Prostate gland (tissue), 2 donors: ENCODE measurements at regions not wholly inside any gene's neighbourhood (a gene's known extent, or its start where the extent isn't known, plus 50 kb on each side); places are given as distances from the start of the nearest gene placed in this dataset.

Experiments
- DNase-seq: peaks from one replicate; pipeline ENCODE4 v3.0.0-alpha.2; 2019; ENCODE audit warnings: low spot score
- H3K27ac ChIP-seq, 2 donors: fragments of 200-600 bp; sonication (generic); 2 replicates each; pipeline ENCODE4 v1.5.1; 2017 to 2019
- H3K27me3 ChIP-seq: fragments of 200-600 bp; sonication (generic); replicated peaks from 2 replicates; pipeline ENCODE4 v1.5.1; 2019; ENCODE audit not compliant: insufficient read depth
- H3K36me3 ChIP-seq, 2 donors: fragments of 200-600 bp; sonication (generic); 1 replicate in 1 of 2; 2 replicates in 1 of 2; pipeline versions ENCODE4 v1.5.1 to v1.8.1; 2017 to 2019
- H3K4me1 ChIP-seq: fragments of 200-600 bp; sonication (generic); replicated peaks from 2 replicates; pipeline ENCODE4 v1.5.1; 2019
- H3K4me3 ChIP-seq, 2 donors: fragments of 200-600 bp; sonication (generic); 2 replicates each; pipeline ENCODE4 v1.5.1; 2017 to 2019
- H3K9me3 ChIP-seq: fragments of 200-600 bp; sonication (generic); 2 replicates; pipeline ENCODE4 v1.5.1; 2017
- CTCF ChIP-seq, 4 experiments: fragments of 200-600 bp in 2 of 4; fragments of 450-650 bp in 2 of 4; sonication (generic) in 2 of 4; IDR thresholded peaks; 1 replicate in 3 of 4; 2 replicates in 1 of 4; pipeline ENCODE4 v1.5.1; 2016 to 2019; ENCODE audit warnings: antibody characterized with exemption in 4 of 4, mild to moderate bottlenecking in 2 of 4, moderate library complexity in 2 of 4
- POLR2A ChIP-seq: fragments of 450-650 bp; IDR thresholded peaks from one replicate; pipeline ENCODE4 v1.6.1; 2016; ENCODE audit warnings: antibody characterized with exemption, mild to moderate bottlenecking
- POLR2AphosphoS5 ChIP-seq: sonication (generic); formaldehyde crosslinking; IDR thresholded peaks from one replicate; pipeline ENCODE4 v1.6.1; 2017; ENCODE audit warnings: antibody characterized with exemption
- WGBS: methylation state at CpG from one replicate; pipeline ENCODE4 v1.1.5; 2018; 5-methylcytosine and 5-hydroxymethylcytosine counted together
- intact Hi-C: fragments of 100-400 bp; cut with DNase I; formaldehyde crosslinking; loops from one replicate; pipeline ENCODE4 v1.14.2; 2022

DNA sequence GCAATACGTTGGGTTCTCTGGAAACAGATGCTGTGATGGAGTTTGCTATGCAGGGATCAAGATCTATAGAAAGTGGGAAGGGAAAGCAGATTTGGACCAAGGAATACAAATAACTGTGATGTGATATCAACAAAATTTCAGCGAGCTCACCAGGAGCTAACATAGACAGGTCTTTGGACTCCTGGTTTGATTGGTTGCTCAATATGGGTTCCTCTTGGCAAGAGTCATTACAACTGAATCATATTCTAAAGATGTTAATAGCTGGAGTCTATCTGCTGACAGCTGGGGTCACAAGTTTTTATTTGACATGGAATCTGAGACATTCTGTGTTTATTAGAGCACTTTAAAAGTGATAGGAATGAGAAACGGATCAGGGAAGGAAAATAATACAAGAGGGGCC, 637.6 kb upstream of the GNPDA2 start:
- WGBS: 63% methylated on average over 3 of the region's 3 CpGs
- no peak overlapping the region for H3K27ac ChIP-seq
- no peaks in the 10 kb centered on the region for H3K27me3 ChIP-seq
- no peaks in the 10 kb centered on the region for H3K9me3 ChIP-seq
- intact Hi-C loops: no loop called here
- no peak overlapping the region for H3K4me3 ChIP-seq
- TF ChIP-seq POLR2A: no peak
- no peak for TF ChIP-seq POLR2AphosphoS5
- no peak for TF ChIP-seq CTCF (IDR thresholded peaks at IDR 0.05)
- H3K4me1 ChIP-seq: no peaks in the 10 kb centered on the region
- no peak for DNase-seq
- no peaks in the 10 kb centered on the region for H3K36me3 ChIP-seq

- H3K9me3 ChIP-seq: no peaks in the 10 kb centered on the region
- H3K27me3 ChIP-seq: no peaks in the 10 kb centered on the region
- no peaks in the 10 kb centered on the region for H3K36me3 ChIP-seq
- no peak overlapping the region for H3K27ac ChIP-seq
- intact Hi-C loops: no loop called here
- no peaks in the 10 kb centered on the region for H3K4me1 ChIP-seq
- no peak for DNase-seq
- H3K4me3 ChIP-seq: no peak overlapping the region
- WGBS: 55% methylated on average over 3 of the region's 3 CpGs
- TF ChIP-seq CTCF (IDR thresholded peaks at IDR 0.05) (no peak), POLR2AphosphoS5 (no peak), POLR2A (no peak)
Measured at GRCh38 chr4:45358573-45359506, 632.5 kb upstream of the GNPDA2 start.

- Histone ChIP-seq H3K27ac (no peak overlapping the region), H3K36me3 (no peaks in the 10 kb centered on the region), H3K4me1 (no peaks in the 10 kb centered on the region), H3K9me3 (no peaks in the 10 kb centered on the region), H3K4me3 (no peak overlapping the region), H3K27me3 (no peaks in the 10 kb centered on the region)
- intact Hi-C loops: no loop called here
- TF ChIP-seq POLR2AphosphoS5: no peak
- TF ChIP-seq CTCF (IDR thresholded peaks at IDR 0.05): no peak
- no peak for TF ChIP-seq POLR2A
- DNase-seq: no peak
Measured at GRCh38 chr4:45353161-45353560, 626.8 kb upstream of the GNPDA2 start.

GRCh38 chr4:45350438-45350837, 624.1 kb upstream of the GNPDA2 start:
- no peaks in the 10 kb centered on the region for H3K27me3 ChIP-seq
- H3K9me3 ChIP-seq: no peaks in the 10 kb centered on the region
- WGBS: 48% methylated on average over 1 of the region's 1 CpG
- intact Hi-C loops: no loop called here
- H3K4me1 ChIP-seq: no peaks in the 10 kb centered on the region
- H3K27ac ChIP-seq: no peak overlapping the region
- no peak for TF ChIP-seq CTCF (IDR thresholded peaks at IDR 0.05)
- TF ChIP-seq POLR2AphosphoS5: no peak
- TF ChIP-seq POLR2A: no peak
- no peak overlapping the region for H3K4me3 ChIP-seq
- no peaks in the 10 kb centered on the region for H3K36me3 ChIP-seq
- no peak for DNase-seq

GRCh38 chr4:45349859-45350258, 623.5 kb upstream of the GNPDA2 start:
- TF ChIP-seq POLR2A (no peak), CTCF (IDR thresholded peaks at IDR 0.05) (no peak), POLR2AphosphoS5 (no peak)
- intact Hi-C loops: no loop called here
- DNase-seq: no peak
- Histone ChIP-seq H3K9me3 (no peaks in the 10 kb centered on the region), H3K4me3 (no peak overlapping the region), H3K36me3 (no peaks in the 10 kb centered on the region), H3K27ac (no peak overlapping the region), H3K27me3 (no peaks in the 10 kb centered on the region), H3K4me1 (no peaks in the 10 kb centered on the region)
- WGBS: 98% methylated on average over 1 of the region's 1 CpG
